ENCODE measurements at regions not wholly inside any gene's neighbourhood (a gene's known extent, or its start where the extent isn't known, plus 50 kb on each side); places are given as distances from the start of the nearest gene placed in this dataset.
"Not testable (repeated sequence)": the region's sequence is repeated elsewhere in the genome, so short reads cannot be mapped to it uniquely, and the experiment has no call there.

- FAIRE-seq, result not testable (repeated sequence)
Measured at GRCh38 chr1:143905214-143906179, 66.3 kb downstream of the FAM72C start.

GRCh38 chr1:143904622-143904979 is 67.2 kb downstream of the FAM72C start:
- DNase-seq (ENCODE audit: insufficient read length, low spot score); FAIRE-seq: not testable (repeated sequence)

More at GRCh38 chr1:143905214-143906179, 66.3 kb downstream of the FAM72C start:
- DNase-seq (ENCODE audit: insufficient read length, low spot score), result not testable (repeated sequence)

DNA sequence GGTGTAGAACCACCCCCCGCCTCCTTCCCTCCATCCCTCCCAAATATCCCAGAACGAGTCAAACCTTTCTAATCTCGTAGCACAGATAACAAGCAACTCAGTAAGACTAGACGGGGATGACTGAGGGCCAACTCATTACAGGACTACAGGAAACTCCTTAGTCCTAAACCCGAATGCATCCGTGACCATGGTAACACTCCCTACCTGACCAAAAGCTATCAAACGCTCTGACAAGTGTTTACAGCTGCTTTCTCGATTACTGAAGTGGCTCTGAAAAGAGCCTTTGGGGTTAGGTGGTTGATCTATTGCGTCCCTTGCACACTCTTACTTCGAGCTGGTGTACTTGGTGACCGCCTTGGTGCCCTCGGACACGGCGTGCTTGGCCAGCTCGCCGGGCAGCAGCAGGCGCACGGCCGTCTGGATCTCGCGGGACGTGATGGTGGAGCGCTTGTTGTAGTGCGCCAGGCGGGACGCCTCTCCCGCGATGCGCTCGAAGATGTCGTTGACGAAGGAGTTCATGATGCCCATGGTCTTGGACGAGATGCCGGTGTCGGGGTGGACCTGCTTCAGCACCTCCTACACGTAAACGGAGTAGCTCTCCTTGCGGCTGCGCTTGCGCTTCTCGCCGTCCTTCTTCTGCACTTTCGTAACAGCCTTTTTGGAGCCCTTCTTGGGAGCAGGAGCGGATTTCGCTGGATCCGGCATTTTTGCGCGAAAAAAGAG is 67.7 kb downstream of the FAM72C start:
- not testable (repeated sequence) for DNase-seq (ENCODE audit: insufficient read length, low spot score); FAIRE-seq

DNA sequence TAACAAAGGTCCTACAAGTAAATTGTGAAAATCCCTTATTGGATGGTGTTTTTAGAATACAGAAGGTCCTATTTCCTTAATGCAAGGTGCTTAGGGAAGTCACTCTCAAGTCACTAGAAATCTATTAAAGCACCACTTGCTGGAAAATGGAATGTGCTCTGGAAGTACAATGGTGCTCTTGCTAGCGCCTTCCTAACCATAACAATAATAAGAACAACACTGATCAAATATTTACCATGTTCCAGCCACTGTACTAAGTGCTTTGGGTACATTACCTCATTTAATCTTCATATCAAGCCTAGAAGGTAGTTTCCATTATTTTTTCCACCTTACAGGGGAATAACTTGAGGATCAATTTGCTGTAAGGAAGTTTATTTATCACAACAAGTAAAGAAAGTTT is 75.4 kb downstream of the FAM72C start:
- FAIRE-seq; DNase-seq (ENCODE audit: insufficient read length, low spot score): not testable (repeated sequence)

- not testable (repeated sequence) for DNase-seq (ENCODE audit: insufficient read length, low spot score); FAIRE-seq
Measured at GRCh38 chr1:143884932-143885574, 86.7 kb downstream of the FAM72C start.

GRCh38 chr1:143884532-143884931 is 87.3 kb downstream of the FAM72C start:
- FAIRE-seq, result not testable (repeated sequence)

GRCh38 chr1:143879757-143880536 is 91.8 kb downstream of the FAM72C start:
- FAIRE-seq, result not testable (repeated sequence)

More at GRCh38 chr1:143884532-143884931, 87.3 kb downstream of the FAM72C start:
- not testable (repeated sequence) for DNase-seq (ENCODE audit: insufficient read length, low spot score)

DNA sequence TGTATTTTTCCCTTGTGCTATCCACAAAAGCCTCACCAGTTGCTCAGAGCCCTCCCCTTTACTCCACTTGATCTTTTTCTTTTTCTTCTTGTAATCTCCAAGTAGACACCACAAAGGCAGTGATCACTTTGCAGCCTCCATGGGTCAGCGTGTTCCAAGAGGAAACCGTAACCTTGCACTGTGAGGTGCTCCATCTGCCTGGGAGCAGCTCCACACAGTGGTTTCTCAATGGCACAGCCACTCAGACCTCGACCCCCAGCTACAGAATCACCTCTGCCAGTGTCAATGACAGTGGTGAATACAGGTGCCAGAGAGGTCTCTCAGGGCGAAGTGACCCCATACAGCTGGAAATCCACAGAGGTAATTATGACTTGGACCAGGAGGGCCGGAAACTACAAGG is 95.8 kb downstream of the FAM72C start:
- FAIRE-seq; DNase-seq (ENCODE audit: insufficient read length, low spot score): not testable (repeated sequence)

More at GRCh38 chr1:143879757-143880536, 91.8 kb downstream of the FAM72C start:
- DNase-seq (ENCODE audit: insufficient read length, low spot score), result not testable (repeated sequence)

GRCh38 chr1:143874625-143875024 is 97.2 kb downstream of the FAM72C start:
- DNase-seq (ENCODE audit: insufficient read length, low spot score); FAIRE-seq: not testable (repeated sequence)

DNA sequence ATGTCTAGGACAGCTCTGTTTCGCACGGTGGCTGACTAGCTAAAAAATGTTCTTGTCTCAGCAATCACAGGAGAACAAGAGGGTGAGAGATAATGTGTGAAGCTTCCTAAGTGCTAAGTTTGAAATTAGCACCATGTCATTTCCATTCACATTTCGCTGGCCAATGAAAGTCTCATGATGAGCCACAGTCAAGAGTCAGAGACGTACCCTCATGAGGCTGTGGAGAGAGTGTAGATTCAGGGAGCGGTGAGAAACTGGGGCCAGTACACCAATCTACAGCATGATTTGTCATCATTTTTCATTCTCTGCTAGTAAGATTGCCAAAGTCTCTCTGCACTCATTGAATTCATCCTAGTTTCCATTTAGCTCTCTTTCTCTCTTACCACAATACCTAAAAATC is 98.1 kb downstream of the FAM72C start:
- not testable (repeated sequence) for DNase-seq (ENCODE audit: insufficient read length, low spot score); FAIRE-seq

DNA sequence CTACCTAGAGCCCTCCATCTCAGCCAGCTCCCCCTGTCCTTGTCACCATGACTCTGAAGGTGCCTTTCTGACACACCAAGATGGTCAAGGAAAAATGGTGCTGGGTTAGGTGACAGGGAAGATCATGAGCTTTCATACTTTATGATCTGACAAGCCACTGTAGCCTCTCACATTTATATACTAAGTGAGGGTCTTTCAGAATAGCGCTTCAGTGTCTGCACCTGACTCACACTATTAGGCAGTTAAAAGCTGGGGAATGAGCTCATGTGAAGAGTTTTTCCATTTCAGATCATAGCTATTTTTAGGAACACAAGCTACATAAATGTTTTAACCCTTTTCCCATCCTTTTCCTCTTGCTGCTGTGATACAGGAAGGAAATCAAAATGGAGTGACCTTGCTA is 101.4 kb downstream of the FAM72C start:
- not testable (repeated sequence) for DNase-seq (ENCODE audit: insufficient read length, low spot score); FAIRE-seq

DNA sequence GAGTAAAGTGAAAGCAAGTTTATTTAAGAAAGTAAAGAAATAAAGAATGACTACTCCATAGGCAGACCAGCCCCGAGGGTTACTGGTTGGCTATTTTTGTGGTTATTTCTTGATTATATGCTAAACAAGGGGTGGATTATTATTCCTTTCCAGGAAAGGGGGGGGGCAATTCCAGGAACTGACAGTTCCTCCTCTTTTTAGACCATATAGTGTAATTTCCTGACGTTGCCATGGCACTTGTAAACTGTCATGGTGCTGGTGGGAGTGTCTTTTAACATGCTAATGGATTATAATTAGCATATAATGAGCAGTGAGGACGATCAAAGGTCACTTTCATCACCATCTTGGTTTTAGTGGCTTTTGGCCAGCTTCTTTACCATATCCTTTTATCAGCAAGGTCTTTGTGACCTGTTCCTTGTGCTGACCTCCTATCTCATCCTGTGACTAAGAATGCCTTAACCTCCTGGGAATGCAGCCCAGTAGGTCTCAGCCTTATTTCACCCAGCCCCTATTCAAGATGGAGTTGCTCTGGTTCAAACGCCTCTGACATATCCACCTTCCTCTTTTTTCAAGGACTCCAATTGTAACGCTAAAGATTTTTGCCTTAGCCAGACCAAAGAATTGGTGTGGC is 104.1 kb downstream of the FAM72C start:
- not testable (repeated sequence) for FAIRE-seq; DNase-seq (ENCODE audit: insufficient read length, low spot score)

- not testable (repeated sequence) for FAIRE-seq
Measured at GRCh38 chr1:143863901-143864520, 107.8 kb downstream of the FAM72C start.

GRCh38 chr1:143862722-143863121 is 109.1 kb downstream of the FAM72C start:
- FAIRE-seq; DNase-seq (ENCODE audit: insufficient read length, low spot score): not testable (repeated sequence)

More at GRCh38 chr1:143863901-143864520, 107.8 kb downstream of the FAM72C start:
- DNase-seq (ENCODE audit: insufficient read length, low spot score), result not testable (repeated sequence)

DNA sequence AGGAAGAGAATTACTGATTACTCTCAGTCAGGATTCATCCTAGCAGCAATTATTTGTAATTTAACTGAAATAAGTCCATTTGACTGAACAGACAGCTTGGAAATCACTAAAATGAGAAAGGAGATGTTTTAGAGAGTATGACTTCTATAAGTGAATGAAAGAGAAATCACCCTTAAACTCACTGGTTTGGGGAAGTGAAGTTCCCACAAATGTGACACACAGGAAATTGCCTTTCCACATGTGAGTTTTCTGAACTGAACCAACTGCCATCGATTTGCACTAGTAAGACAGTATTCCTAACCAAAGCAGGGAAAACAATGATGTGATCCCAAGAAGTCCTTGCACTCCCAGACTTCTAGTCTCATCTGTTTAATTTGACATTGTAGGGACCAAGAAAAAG is 110.5 kb downstream of the FAM72C start:
- FAIRE-seq; DNase-seq (ENCODE audit: insufficient read length, low spot score): not testable (repeated sequence)

DNA sequence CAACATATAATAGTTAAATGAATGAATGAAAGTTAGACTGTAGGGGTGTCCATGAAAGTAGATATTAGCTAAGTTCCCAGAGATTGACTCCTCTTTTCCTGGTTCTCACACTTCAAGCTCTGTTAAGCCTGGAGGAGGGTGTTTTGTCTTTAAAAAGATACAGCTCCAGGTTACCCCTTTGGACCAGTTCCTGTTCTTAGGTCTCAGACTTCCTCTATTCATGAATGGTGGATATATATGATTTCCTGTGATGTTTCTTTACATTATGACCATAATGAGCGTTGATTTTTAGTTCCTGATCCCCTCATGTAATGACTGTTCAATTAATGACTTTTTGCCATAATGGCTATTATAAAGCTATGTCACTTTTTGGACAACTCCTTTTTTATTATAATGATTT is 115.9 kb downstream of the FAM72C start:
- FAIRE-seq, result not testable (repeated sequence)

GRCh38 chr1:143854069-143854468 is 117.7 kb downstream of the FAM72C start:
- not testable (repeated sequence) for FAIRE-seq; DNase-seq (ENCODE audit: insufficient read length, low spot score)

More for the DNA sequence above, 115.9 kb downstream of the FAM72C start:
- DNase-seq (ENCODE audit: insufficient read length, low spot score), result not testable (repeated sequence)

DNA sequence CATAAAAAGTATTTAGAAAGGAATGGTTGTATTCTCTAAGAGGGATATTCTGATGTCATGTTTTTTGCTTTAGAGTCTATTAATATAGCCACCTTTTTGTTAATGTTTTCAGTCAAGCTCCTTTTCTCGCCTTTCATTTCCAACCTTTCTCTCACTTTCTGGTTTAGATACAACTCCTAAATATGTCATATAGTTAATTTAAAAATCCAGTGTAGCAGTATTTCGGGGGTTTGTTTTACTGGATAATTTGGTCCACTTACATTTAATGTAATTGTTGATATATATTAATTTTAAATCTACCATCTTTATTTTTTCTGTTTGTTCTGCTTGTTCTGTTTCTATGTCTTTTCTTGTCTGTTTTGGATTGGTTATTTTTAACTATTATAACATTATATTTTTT is 121.1 kb downstream of the FAM72C start:
- not testable (repeated sequence) for FAIRE-seq; DNase-seq (ENCODE audit: insufficient read length, low spot score)

DNA sequence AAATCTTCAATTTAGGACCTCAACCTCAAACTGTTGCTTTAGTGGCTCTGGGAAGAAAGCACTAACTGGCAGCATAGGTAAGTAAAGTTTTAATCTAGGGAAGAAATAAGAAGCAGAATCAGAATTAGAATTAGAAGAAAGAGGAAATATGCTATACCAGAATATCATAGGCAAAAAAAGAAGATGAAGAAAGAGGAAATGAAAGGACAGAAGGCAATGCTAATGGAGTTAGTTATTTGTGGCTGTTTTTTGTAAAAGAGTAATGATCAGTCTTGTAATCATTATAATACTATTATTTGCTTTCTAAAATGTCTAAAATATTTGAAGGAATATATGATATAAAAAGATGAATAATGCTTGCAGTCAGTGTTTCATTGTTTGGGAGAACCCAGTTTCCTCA is 122.9 kb downstream of the FAM72C start:
- not testable (repeated sequence) for FAIRE-seq; DNase-seq (ENCODE audit: insufficient read length, low spot score)

All from GM19239 (cell line).